ENCODE measurements at regions not wholly inside any gene's neighbourhood (a gene's known extent, or its start where the extent isn't known, plus 50 kb on each side); places are given as distances from the start of the nearest gene placed in this dataset.

DNA sequence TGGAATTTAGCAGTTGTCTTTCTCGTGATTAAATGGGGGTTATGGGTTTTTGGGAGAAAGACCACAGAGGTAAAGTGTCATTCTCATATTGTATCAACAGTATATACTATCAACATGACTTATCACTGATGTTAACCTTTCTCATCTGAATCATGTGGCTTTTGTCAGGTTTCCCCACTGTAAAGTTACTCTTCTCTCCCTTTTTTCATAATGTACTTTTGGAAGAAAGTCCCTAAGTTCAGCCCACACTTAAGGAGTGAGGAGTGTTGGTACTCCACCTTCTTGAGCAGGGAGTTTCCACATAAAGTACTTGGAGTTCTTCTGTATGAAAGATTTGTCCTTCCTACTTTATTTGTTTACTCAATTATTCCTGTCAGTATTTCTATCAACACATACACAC lies 169.9 kb downstream of the ZNF330 start:
- TF ChIP-seq BHLHE40 (IDR thresholded peaks at IDR 0.05; ENCODE audit: low read depth, low read length) (no peak), POLR2A (IDR thresholded peaks at IDR 0.05; ENCODE audit: low read length) (no peak), CHD2 (IDR thresholded peaks at IDR 0.05; ENCODE audit: low read length, partially characterized antibody) (no peak), KDM5A (IDR thresholded peaks at IDR 0.05) (no peak), HOXA7 (CRISPR knock-in tag; IDR thresholded peaks at IDR 0.05) (no peak), EP300 (IDR thresholded peaks at IDR 0.05) (no peak)
- TF ChIP-seq, protein P1, sequence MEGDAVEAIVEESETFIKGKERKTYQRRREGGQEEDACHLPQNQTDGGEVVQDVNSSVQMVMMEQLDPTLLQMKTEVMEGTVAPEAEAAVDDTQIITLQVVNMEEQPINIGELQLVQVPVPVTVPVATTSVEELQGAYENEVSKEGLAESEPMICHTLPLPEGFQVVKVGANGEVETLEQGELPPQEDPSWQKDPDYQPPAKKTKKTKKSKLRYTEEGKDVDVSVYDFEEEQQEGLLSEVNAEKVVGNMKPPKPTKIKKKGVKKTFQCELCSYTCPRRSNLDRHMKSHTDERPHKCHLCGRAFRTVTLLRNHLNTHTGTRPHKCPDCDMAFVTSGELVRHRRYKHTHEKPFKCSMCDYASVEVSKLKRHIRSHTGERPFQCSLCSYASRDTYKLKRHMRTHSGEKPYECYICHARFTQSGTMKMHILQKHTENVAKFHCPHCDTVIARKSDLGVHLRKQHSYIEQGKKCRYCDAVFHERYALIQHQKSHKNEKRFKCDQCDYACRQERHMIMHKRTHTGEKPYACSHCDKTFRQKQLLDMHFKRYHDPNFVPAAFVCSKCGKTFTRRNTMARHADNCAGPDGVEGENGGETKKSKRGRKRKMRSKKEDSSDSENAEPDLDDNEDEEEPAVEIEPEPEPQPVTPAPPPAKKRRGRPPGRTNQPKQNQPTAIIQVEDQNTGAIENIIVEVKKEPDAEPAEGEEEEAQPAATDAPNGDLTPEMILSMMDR (IDR thresholded peaks at IDR 0.05): no peak
- TF ChIP-seq, protein P2, sequence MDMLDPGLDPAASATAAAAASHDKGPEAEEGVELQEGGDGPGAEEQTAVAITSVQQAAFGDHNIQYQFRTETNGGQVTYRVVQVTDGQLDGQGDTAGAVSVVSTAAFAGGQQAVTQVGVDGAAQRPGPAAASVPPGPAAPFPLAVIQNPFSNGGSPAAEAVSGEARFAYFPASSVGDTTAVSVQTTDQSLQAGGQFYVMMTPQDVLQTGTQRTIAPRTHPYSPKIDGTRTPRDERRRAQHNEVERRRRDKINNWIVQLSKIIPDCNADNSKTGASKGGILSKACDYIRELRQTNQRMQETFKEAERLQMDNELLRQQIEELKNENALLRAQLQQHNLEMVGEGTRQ (IDR thresholded peaks at IDR 0.05): no peak
